HG03354 (cell line): ENCODE measurements at regions not wholly inside any gene's neighbourhood (a gene's known extent, or its start where the extent isn't known, plus 50 kb on each side); places are given as distances from the start of the nearest gene placed in this dataset.
A peak's percentile ranks its signal among the peaks of the same experiment; 100 is the strongest.
"Not testable (repeated sequence)": the region's sequence is repeated elsewhere in the genome, so short reads cannot be mapped to it uniquely, and the experiment has no call there.

ENCODE experiments used
- ATAC-seq: cut with Tn5 transposase; IDR thresholded peaks from one replicate; pipeline ENCODE4 v1.9.1; 2021; ENCODE audit warnings: mild to moderate bottlenecking; ENCODE audit not compliant: unreplicated experiment, poor library complexity, severe bottlenecking

DNA sequence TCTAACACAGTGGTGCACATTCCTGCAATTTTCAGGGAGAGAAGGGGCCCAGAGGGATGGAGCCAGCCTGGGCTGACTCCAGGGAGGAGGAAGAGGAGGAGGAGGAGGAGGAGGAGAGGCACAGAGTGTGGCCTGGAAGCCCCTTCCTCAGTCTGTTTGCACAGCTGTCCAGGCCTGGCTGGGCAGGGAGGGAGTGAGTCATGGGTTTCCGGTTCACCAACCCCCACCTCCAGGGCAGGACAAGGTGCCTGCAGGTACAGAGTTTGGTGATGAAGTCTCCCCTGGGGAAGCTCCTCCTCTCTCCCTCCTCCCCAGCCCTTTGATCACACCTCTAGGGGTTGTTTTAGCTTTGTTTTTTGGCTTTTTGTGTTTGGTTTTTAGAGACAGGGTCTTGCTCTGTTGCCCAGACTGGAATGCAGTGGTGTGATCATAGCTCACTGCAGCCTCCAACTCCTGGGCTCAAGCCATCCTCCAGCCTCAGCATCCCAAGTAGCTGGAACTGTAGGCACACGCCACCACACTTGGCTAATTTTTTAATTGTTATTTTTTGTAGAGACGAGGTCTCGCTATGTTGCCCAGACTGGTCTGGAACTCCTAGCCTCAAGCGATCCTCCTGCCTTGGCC is 77.5 kb upstream of the CUX1 start:
- no peak for ATAC-seq

DNA sequence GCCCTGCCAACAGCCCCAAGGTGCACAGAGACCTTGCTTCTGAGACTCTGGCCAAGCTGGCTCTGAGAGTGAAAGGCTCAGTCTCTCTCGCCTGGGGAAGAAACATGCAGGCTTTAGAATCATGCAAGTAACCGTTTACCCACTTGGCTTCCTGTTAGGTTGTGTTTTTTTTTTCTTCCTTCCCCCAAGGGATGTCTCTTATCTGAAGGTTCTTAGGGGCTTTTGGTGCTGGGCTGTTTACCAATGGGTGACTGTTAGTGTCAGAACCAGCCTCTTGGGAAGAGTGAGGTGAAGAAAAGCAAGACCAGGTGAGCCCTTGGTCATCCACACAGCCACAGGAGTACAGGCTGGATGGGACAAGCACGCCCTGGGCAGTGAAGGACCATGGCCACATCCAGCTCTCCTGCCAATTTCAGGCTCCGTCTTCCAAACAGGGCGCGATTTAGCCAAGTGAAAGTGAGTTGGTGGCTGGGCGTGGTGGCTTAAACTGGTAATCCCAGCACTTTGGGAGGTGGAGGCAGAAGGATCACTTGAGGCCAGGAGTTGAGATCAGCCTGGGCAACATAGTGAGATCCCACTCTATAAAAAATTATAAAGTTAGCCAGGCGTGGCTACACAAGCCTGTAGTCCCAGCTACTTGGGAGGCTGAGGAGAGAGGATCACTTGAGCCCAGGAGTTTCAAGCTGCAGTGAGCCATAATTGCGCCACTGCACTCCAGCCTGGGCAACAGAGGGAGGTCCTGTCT is 76.3 kb upstream of the CUX1 start:
- peak; percentile 55 for ATAC-seq

- no peak for ATAC-seq
Observed at GRCh38 chr7:101743241-101743994, 74.0 kb upstream of the CUX1 start.

- ATAC-seq, result no peak
Observed at GRCh38 chr7:101743995-101744360, 73.4 kb upstream of the CUX1 start.

- no peak for ATAC-seq
Observed at GRCh38 chr7:101744588-101744987, 72.8 kb upstream of the CUX1 start.

- ATAC-seq, result no peak
Observed at GRCh38 chr7:101746314-101746713, 71.1 kb upstream of the CUX1 start.

- ATAC-seq, result no peak
Observed at GRCh38 chr7:101747053-101747878, 70.2 kb upstream of the CUX1 start.

- no peak for ATAC-seq
Observed at GRCh38 chr7:101747879-101748345, 69.5 kb upstream of the CUX1 start.

GRCh38 chr7:101749891-101750290 is 67.5 kb upstream of the CUX1 start:
- no peak for ATAC-seq

DNA sequence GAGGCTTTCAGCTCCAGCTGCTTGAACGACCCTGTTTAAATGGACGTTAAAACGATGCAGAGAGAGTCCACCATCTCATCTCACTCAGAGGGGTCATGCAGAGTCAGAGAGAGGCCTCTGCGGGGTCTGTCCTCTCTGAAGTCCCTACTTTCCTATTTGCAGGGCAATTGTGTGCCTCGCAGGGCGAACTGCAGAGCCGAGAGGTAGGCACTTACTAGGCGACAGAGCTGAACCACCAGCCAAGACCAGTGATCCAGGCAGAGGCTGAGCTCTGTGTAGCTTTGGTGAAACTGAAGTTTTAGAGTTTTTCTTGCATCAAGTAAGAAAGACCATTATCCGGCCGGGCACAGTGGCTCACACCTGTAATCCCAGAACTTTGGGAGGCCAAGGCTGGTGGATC is 64.1 kb upstream of the CUX1 start:
- no peak for ATAC-seq

DNA sequence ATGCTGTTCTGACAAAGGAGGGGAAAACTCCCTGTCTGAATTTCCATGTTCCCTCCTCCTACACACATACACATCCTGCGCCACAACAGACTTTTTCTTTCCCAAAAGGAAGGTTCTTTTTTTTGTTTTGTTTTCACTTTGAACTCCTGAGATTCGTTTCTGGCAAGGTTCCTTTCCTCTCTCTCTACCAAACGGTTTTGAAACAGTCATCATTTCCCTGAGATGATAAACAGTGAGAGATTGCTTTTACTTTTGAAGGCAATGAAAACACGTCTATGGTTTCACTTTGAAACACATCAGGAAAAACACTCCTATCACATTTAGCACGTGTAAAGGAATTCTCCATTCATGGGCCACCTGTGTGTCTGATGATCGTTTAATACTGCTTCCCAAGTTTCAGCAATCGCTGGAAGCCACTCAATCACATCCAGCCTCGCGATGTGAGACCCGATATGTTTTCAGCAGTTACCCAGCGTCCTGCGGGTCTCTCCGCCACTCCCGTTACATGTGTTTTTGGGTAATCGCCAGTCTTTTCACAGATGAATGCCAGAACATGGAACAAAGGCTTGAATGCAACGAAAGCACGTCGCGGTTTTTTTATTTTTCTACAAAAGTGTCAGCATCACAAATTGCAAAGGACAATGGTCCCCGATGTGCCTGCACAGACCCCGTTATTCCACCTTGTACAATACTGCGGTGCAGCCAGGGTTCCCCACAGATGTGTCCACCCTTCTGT is 62.8 kb upstream of the CUX1 start:
- ATAC-seq, result no peak

DNA sequence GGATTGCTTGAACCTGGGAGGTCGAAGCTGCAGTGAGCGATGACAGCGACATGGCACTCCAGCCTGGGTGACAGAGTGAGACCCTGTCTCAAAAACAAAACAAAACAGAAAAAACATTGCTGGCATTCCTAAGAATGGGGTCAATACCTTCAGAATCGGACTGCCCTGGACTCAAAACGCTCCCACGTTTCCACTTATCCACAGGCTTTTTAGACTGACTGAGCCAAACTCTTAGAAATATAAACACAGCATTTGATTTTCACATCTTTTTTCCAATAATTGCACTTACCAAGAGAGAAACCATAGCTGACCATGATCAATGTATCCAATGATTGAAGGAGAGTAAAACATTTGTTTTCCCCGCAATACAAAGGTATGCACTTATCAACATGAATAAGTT is 59.5 kb upstream of the CUX1 start:
- no peak for ATAC-seq

DNA sequence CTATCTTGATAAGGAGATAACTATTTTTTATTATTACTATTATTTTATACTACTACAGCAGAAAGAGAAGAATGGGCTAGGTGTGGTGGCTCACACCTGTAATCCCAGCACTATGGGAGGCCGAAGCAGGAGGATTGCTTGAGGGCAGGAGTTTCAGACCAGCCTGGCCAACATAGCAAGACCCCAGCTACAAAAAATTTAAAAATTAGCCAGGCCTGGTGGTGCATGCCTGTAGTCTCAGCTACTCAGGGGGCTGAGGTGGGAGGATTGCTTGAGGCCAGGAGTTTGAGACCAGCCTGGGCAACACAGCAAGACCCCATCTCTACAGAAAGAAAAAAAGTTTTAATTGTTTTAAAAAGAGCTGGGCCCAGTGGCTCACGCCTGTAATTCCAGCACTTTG is 58.9 kb upstream of the CUX1 start:
- ATAC-seq, result not testable (repeated sequence)

GRCh38 chr7:101764221-101764620 is 53.2 kb upstream of the CUX1 start:
- ATAC-seq, result no peak

DNA sequence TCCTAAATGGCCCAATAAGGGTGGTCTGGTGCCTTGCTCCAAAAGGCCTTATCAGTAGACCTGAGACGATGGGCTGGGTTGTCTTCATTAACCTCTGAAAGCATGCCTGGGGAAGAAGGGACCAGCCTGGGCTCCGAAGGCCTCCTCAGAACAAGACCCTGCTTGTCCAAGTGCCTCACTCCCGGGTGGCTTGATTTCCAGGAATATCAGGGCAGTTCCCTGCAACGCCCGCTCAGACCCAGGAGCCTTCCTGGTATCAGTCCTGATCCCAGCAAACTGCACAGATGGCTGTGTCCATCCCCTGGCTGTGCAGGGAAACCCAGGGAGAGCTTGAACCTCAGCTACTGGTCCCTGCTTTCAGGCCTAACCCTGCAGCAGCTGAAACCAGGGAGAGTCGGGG is 49.9 kb upstream of the CUX1 start:
- ATAC-seq, result no peak
